Erythroblast (primary cell): ENCODE measurements at regions not wholly inside any gene's neighbourhood (a gene's known extent, or its start where the extent isn't known, plus 50 kb on each side); places are given as distances from the start of the nearest gene placed in this dataset.

ENCODE experiments used
- GATA1 ChIP-seq: IDR thresholded peaks from 2 replicates; pipeline ENCODE4 v1.6.1; 2011; ENCODE audit warnings: low read depth, mild to moderate bottlenecking, control low read depth, low read length, moderate library complexity
- POLR2A ChIP-seq: IDR thresholded peaks from 2 replicates; pipeline ENCODE4 v1.6.1; 2011; ENCODE audit warnings: mild to moderate bottlenecking, low read length

DNA sequence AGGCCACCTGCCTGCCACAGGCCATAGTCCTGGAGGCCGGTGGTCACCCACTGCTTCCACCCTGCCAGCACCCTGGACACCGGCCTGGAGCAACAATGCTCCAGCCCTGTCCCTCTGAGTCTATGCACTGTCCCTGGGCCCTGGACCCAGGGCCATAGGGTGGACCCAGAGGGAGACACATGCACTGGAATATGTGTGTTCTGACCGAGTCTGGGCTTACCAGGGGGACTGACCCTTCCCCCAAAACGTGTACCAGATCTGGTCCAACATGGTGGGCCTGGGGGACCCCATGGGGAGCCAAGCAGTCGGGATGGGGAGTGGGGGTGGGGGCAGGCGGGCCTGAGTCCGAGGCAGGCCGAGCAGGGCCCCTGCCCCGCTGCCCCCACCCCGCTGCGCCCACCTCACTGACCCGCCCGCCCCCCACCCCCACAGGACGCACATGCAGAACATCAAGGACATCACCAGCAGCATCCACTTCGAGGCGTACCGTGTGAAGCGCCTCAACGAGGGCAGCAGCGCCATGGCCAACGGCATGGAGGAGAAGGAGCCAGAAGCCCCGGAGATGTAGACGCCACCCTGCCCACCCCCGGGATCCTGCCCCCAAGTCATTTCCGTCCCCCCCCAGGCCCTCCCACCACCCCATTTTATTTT lies 357.4 kb downstream of the SEC14L1 start:
- TF ChIP-seq POLR2A (no peak), GATA1 (no peak)
